Calu3 (cell line): ENCODE measurements at regions not wholly inside any gene's neighbourhood (a gene's known extent, or its start where the extent isn't known, plus 50 kb on each side); places are given as distances from the start of the nearest gene placed in this dataset.

ENCODE experiments used
- BruUV-seq: library from RNA; stranded (reverse); fragments of 400-500 nt; replicated peaks from 2 replicates; lab custom pipeline; 2021; lab: Mats Ljungman, UMichigan
- CTCF ChIA-PET: fragments of 300-600 bp; sonication (Branson Sonifier 250); formaldehyde crosslinking; loops from one replicate; lab custom pipeline; 2022; ENCODE audit warnings: antibody characterized with exemption; lab: Charles Lee
- DNase-seq: peaks from one replicate; pipeline ENCODE4 v3.0.0; 2022
- H3K27ac Mint-ChIP-seq: one replicate; pipeline ENCODE4 v1.8.0; 2022; ENCODE audit warnings: mixed read lengths; ENCODE audit not compliant: unreplicated experiment
- H3K27me3 Mint-ChIP-seq: one replicate; pipeline ENCODE4 v1.8.0; 2022; ENCODE audit warnings: mixed read lengths; ENCODE audit not compliant: unreplicated experiment
- H3K36me3 Mint-ChIP-seq: one replicate; pipeline ENCODE4 v1.8.0; 2022; ENCODE audit warnings: mild to moderate bottlenecking, moderate library complexity, mixed read lengths; ENCODE audit not compliant: insufficient read depth, unreplicated experiment
- H3K4me1 Mint-ChIP-seq: one replicate; pipeline ENCODE4 v1.8.0; 2022; ENCODE audit warnings: mild to moderate bottlenecking, low read depth, mixed read lengths; ENCODE audit not compliant: unreplicated experiment
- H3K4me3 Mint-ChIP-seq: one replicate; pipeline ENCODE4 v1.8.0; 2022; ENCODE audit warnings: mild to moderate bottlenecking, low read depth, moderate library complexity, mixed read lengths; ENCODE audit not compliant: unreplicated experiment
- H3K9me3 Mint-ChIP-seq: one replicate; pipeline ENCODE4 v1.8.0; 2022; ENCODE audit warnings: low read depth, mixed read lengths; ENCODE audit not compliant: unreplicated experiment
- CTCF ChIP-seq: fragments of 200-600 bp; IDR thresholded peaks from one replicate; pipeline ENCODE4 v1.8.0; 2022; ENCODE audit warnings: antibody characterized with exemption; ENCODE audit not compliant: unreplicated experiment
- intact Hi-C: fragments of 100-400 bp; cut with micrococcal nuclease; formaldehyde crosslinking; loops from one replicate; pipeline ENCODE4 v1.10.0; 2022; ENCODE audit not compliant: unreplicated experiment

DNA sequence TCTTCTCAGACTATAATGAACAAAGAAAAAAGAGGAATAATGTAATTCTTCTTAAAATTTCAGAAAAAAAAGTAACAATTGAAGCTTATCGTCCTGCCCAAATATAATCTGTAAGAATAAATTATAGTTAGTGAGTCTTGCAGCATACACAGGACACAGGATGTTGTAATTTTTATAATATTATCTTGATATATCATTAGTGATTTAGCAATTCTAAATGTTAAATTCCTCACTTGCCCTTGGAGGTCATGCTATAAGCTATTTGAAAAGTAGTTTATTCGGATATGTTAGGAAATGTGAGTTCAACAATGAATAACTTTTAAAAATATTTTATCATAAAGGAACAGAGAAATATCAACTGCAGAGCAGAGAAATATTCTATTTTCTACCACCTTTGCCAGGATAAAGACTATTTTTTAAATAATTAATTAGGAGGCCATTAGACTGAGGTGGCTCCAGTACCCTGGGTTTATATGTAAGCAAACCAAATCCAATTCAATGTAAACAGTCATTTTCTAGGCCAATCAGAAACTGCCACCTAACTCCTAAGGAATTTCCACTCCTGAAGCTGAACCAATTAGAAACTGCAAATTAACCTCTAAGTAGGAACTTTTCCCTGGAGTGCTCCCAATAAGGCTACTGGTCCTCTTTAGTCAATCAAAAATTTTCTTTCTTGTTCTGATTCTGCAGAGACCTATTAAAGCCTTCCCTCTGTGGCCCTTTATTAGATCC, 1109.3 kb downstream of the ROBO2 start:
- no peak for TF ChIP-seq CTCF
- no peaks in the 10 kb centered on the region for H3K27me3 Mint-ChIP-seq
- no peak overlapping the region for H3K27ac Mint-ChIP-seq
- peaks cover 4% of the 10 kb centered on the region for H3K9me3 Mint-ChIP-seq
- no TSS peak for BruUV-seq
- H3K4me3 Mint-ChIP-seq, result no peak overlapping the region
- intact Hi-C loops, result loop anchor here (10.0 kb wide), 1 partner anchor 334 kb away; no protein-coding TSS in a partner anchor
- no peaks in the 10 kb centered on the region for H3K36me3 Mint-ChIP-seq
- no peaks in the 10 kb centered on the region for H3K4me1 Mint-ChIP-seq
- no peak for DNase-seq
- CTCF ChIA-PET, result no interaction called here

DNA sequence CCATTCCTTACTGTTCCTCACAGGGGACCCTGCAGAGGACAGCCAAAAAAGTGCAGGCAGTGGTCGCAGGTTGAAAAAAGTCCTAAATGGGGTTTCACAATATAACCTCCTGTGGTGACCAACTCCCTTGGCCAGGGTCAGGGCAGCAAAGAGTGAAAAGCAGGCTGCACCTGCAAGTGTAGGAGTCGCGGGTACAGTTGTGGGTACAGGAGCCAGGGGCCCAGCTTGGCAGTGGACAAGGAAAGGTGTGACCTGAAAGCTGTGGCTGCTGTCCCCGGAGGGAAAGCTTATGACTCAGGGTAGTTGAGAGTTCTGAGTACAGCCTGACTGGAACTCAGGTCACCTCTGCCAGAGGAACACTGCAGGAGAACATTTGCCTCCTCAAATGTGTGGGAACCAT, 1114.1 kb downstream of the ROBO2 start:
- intact Hi-C loops, result no loop called here
- Mint-ChIP-seq H3K27ac (no peak overlapping the region), H3K27me3 (no peaks in the 10 kb centered on the region), H3K36me3 (no peaks in the 10 kb centered on the region), H3K9me3 (no peaks in the 10 kb centered on the region), H3K4me3 (no peak overlapping the region), H3K4me1 (no peaks in the 10 kb centered on the region)
- no peak for DNase-seq
- CTCF ChIA-PET, result no interaction called here
- no peak for TF ChIP-seq CTCF
- BruUV-seq, result no TSS peak

DNA sequence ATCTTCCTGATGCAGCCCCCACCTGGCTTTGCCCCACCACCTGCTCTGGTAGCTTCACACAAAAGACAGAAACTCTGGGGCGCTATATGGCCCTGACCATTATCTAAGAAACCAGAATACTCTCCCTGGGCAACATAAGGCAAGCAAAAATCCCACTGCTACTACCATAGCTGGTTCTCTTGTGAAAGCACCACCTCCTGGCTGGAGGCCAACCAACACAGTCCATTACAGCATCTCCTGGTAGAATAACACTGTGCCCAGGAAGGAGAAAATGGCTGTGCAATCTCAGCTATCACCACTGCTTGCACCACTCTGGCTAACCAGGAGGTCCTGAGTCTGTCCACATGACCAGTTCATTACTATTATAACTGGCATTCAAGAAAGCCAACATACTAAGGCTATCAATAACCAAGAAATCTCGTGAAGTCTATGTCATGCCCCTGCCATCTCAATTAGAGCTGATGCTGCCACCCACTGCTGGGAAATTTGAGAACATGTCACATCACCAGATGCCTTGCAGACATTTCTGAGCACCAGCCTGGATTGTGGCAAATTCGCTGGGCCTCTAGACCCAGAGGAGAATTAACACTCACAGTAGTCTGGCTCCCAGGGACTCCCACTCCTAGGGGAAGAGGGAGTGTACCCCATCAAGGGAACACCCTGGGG, 1114.8 kb downstream of the ROBO2 start:
- H3K9me3 Mint-ChIP-seq, result no peaks in the 10 kb centered on the region
- intact Hi-C loops, result no loop called here
- TF ChIP-seq CTCF, result no peak
- H3K27me3 Mint-ChIP-seq, result no peaks in the 10 kb centered on the region
- H3K36me3 Mint-ChIP-seq, result no peaks in the 10 kb centered on the region
- H3K4me1 Mint-ChIP-seq, result no peaks in the 10 kb centered on the region
- no peak overlapping the region for H3K27ac Mint-ChIP-seq
- no TSS peak for BruUV-seq
- DNase-seq, result no peak
- no peak overlapping the region for H3K4me3 Mint-ChIP-seq
- CTCF ChIA-PET, result no interaction called here

GRCh38 chr3:78161736-78162135, 1121.8 kb downstream of the ROBO2 start:
- no peak overlapping the region for H3K27ac Mint-ChIP-seq
- no peaks in the 10 kb centered on the region for H3K9me3 Mint-ChIP-seq
- intact Hi-C loops, result no loop called here

More at GRCh38 chr3:78161736-78162135, 1121.8 kb downstream of the ROBO2 start:
- DNase-seq, result no peak
- CTCF ChIA-PET, result no interaction called here
- Mint-ChIP-seq H3K4me3 (no peak overlapping the region), H3K4me1 (no peaks in the 10 kb centered on the region), H3K36me3 (no peaks in the 10 kb centered on the region), H3K27me3 (no peaks in the 10 kb centered on the region)
- no peak for TF ChIP-seq CTCF
- no TSS peak for BruUV-seq
